Calu3 (cell line): ENCODE measurements at regions not wholly inside any gene's neighbourhood (a gene's known extent, or its start where the extent isn't known, plus 50 kb on each side); places are given as distances from the start of the nearest gene placed in this dataset.

Experiments used
- BruUV-seq: library from RNA; stranded (reverse); fragments of 400-500 nt; replicated peaks from 2 replicates; lab custom pipeline; 2021; lab: Mats Ljungman, UMichigan
- CTCF ChIA-PET: fragments of 300-600 bp; sonication (Branson Sonifier 250); formaldehyde crosslinking; loops from one replicate; lab custom pipeline; 2022; ENCODE audit warnings: antibody characterized with exemption; lab: Charles Lee
- DNase-seq: peaks from one replicate; pipeline ENCODE4 v3.0.0; 2022
- H3K27ac Mint-ChIP-seq: one replicate; pipeline ENCODE4 v1.8.0; 2022; ENCODE audit warnings: mixed read lengths; ENCODE audit not compliant: unreplicated experiment
- H3K27me3 Mint-ChIP-seq: one replicate; pipeline ENCODE4 v1.8.0; 2022; ENCODE audit warnings: mixed read lengths; ENCODE audit not compliant: unreplicated experiment
- H3K36me3 Mint-ChIP-seq: one replicate; pipeline ENCODE4 v1.8.0; 2022; ENCODE audit warnings: mild to moderate bottlenecking, moderate library complexity, mixed read lengths; ENCODE audit not compliant: insufficient read depth, unreplicated experiment
- H3K4me1 Mint-ChIP-seq: one replicate; pipeline ENCODE4 v1.8.0; 2022; ENCODE audit warnings: mild to moderate bottlenecking, low read depth, mixed read lengths; ENCODE audit not compliant: unreplicated experiment
- H3K4me3 Mint-ChIP-seq: one replicate; pipeline ENCODE4 v1.8.0; 2022; ENCODE audit warnings: mild to moderate bottlenecking, low read depth, moderate library complexity, mixed read lengths; ENCODE audit not compliant: unreplicated experiment
- H3K9me3 Mint-ChIP-seq: one replicate; pipeline ENCODE4 v1.8.0; 2022; ENCODE audit warnings: low read depth, mixed read lengths; ENCODE audit not compliant: unreplicated experiment
- CTCF ChIP-seq: fragments of 200-600 bp; IDR thresholded peaks from one replicate; pipeline ENCODE4 v1.8.0; 2022; ENCODE audit warnings: antibody characterized with exemption; ENCODE audit not compliant: unreplicated experiment
- intact Hi-C: fragments of 100-400 bp; cut with micrococcal nuclease; formaldehyde crosslinking; loops from one replicate; pipeline ENCODE4 v1.10.0; 2022; ENCODE audit not compliant: unreplicated experiment

GRCh38 chr1:245085508-245086095 lies 69.2 kb upstream of the KIF26B start:
- no TSS peak for BruUV-seq
- no peak for DNase-seq
- no peak overlapping the region for H3K4me3 Mint-ChIP-seq
- peaks cover 7% of the 10 kb centered on the region for H3K4me1 Mint-ChIP-seq
- no peak for TF ChIP-seq CTCF
- H3K9me3 Mint-ChIP-seq = no peaks in the 10 kb centered on the region
- no peaks in the 10 kb centered on the region for H3K27me3 Mint-ChIP-seq
- intact Hi-C loops = loop anchor here (10.0 kb wide), 1 partner anchor 189 kb away; no protein-coding TSS in a partner anchor
- no peak overlapping the region for H3K27ac Mint-ChIP-seq
- CTCF ChIA-PET = no interaction called here
- H3K36me3 Mint-ChIP-seq = no peaks in the 10 kb centered on the region

DNA sequence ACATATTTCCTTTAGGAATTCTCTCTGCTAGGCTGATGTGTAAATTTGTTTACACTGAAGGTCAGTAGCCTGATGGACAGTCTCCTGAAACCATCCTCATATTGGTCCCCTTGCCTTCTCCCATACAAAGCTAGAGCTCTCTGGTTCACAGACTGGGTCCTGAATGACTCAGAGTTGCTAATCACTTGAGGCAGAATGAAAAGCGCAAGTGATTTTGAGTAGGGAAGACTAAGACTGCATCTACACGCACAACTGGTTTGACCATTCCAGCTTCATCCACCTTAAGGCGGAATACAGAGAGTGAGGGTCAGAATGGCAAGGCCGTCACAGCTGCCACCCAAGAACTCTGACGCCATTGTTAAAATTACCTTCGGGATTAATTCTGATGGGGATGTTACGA lies 70.2 kb upstream of the KIF26B start:
- H3K27ac Mint-ChIP-seq = no peak overlapping the region
- no peak for DNase-seq
- H3K27me3 Mint-ChIP-seq = no peaks in the 10 kb centered on the region
- CTCF ChIA-PET = interaction anchor here (0.6 to 0.7 kb wide), 2 partner anchors 51 to 67 kb away, joined by 5 to 7 read pairs; no protein-coding TSS in a partner anchor
- no peaks in the 10 kb centered on the region for H3K9me3 Mint-ChIP-seq
- H3K4me1 Mint-ChIP-seq = peaks cover 7% of the 10 kb centered on the region
- intact Hi-C loops = loop anchor here (10.0 kb wide), 1 partner anchor 190 kb away; no protein-coding TSS in a partner anchor
- H3K4me3 Mint-ChIP-seq = no peak overlapping the region
- BruUV-seq = no TSS peak
- H3K36me3 Mint-ChIP-seq = no peaks in the 10 kb centered on the region
- no peak for TF ChIP-seq CTCF

- Mint-ChIP-seq H3K27ac (no peak overlapping the region), H3K4me3 (no peak overlapping the region), H3K27me3 (no peaks in the 10 kb centered on the region), H3K9me3 (no peaks in the 10 kb centered on the region), H3K36me3 (peaks cover 4% of the 10 kb centered on the region), H3K4me1 (no peaks in the 10 kb centered on the region)
- peak; percentile 65 for TF ChIP-seq CTCF
- intact Hi-C loops = loop anchor here (2.0 to 5.0 kb wide), 4 partner anchors 58 to 924 kb away; no protein-coding TSS in a partner anchor
- DNase-seq = peak; percentile 28
- no TSS peak for BruUV-seq
- CTCF ChIA-PET = no interaction called here
These were observed 75.7 kb upstream of the KIF26B start for GRCh38 chr1:245079021-245079609.

GRCh38 chr1:245074898-245075297 lies 79.9 kb upstream of the KIF26B start:
- H3K9me3 Mint-ChIP-seq = no peaks in the 10 kb centered on the region
- H3K27ac Mint-ChIP-seq = no peak overlapping the region
- no peak for DNase-seq
- peaks cover 4% of the 10 kb centered on the region for H3K36me3 Mint-ChIP-seq
- H3K4me1 Mint-ChIP-seq = no peaks in the 10 kb centered on the region
- no peak overlapping the region for H3K4me3 Mint-ChIP-seq
- no TSS peak for BruUV-seq
- H3K27me3 Mint-ChIP-seq = no peaks in the 10 kb centered on the region
- CTCF ChIA-PET = no interaction called here
- TF ChIP-seq CTCF = no peak
- intact Hi-C loops = loop anchor here (5.0 kb wide), 2 partner anchors 62 to 307 kb away; no protein-coding TSS in a partner anchor
